Nephron progenitor cell (in vitro differentiated cells): ENCODE measurements at regions not wholly inside any gene's neighbourhood (a gene's known extent, or its start where the extent isn't known, plus 50 kb on each side); places are given as distances from the start of the nearest gene placed in this dataset.

Experiments used
- DNase-seq: peaks from one replicate; pipeline ENCODE4 v3.0.0; 2021
- H3K27ac Mint-ChIP-seq: 2 replicates; pipeline ENCODE4 v1.8.0; 2021; ENCODE audit warnings: mild to moderate bottlenecking, moderate library complexity, mixed read lengths
- H3K27me3 Mint-ChIP-seq: 2 replicates; pipeline ENCODE4 v1.8.0; 2021; ENCODE audit warnings: mild to moderate bottlenecking, low read depth, mixed read lengths; ENCODE audit not compliant: poor library complexity
- H3K36me3 Mint-ChIP-seq: 2 replicates; pipeline ENCODE4 v1.8.0; 2021; ENCODE audit warnings: low read depth, mixed read lengths
- H3K4me1 Mint-ChIP-seq: 2 replicates; pipeline ENCODE4 v1.8.0; 2021; ENCODE audit warnings: mixed read lengths
- H3K4me3 Mint-ChIP-seq: 2 replicates; pipeline ENCODE4 v1.8.0; 2021; ENCODE audit warnings: mild to moderate bottlenecking, moderate library complexity, mixed read lengths
- H3K9me3 Mint-ChIP-seq: 2 replicates; pipeline ENCODE4 v1.8.0; 2021; ENCODE audit warnings: mild to moderate bottlenecking, moderate library complexity, mixed read lengths
- TF ChIP-seq, protein P1 (sequence below): fragments of 200-600 bp; sonication (generic); IDR thresholded peaks from 2 replicates; pipeline ENCODE4 v1.5.0; 2021; ENCODE audit warnings: antibody characterized with exemption

DNA sequence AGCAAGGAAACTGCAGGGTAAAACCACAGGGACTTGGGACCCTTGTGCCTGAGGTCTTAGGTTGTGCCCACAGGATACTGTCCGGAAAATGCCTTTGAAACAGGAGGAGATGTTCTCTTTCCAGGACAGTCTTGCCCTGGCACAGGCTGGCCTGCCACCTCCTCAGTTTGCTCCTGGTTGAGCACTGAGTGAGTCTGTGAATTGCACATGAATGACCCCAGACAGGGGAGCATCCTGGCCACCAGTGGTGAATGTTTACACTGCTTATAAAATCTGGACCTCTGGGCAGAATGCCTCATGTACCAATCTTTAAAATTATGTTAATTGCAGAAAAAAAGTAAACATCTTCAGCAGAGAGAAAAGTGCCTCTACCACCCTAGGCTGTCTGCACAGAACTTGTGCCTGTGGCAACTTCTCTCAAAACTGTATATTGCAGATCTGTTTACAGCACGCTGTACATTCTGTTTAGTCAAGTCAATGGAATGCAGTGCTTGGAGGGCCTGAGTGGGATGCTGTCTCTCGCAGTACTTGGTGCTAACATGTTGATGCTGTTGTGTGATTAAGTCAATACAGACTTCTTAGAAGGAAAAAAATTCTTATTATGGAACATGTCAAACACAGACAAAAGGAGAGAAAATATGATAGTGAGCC, 242.1 kb downstream of the SOD2 start:
- H3K27me3 Mint-ChIP-seq = peaks cover 15% of the 10 kb centered on the region
- H3K27ac Mint-ChIP-seq = no peak overlapping the region
- TF ChIP-seq, protein P1, sequence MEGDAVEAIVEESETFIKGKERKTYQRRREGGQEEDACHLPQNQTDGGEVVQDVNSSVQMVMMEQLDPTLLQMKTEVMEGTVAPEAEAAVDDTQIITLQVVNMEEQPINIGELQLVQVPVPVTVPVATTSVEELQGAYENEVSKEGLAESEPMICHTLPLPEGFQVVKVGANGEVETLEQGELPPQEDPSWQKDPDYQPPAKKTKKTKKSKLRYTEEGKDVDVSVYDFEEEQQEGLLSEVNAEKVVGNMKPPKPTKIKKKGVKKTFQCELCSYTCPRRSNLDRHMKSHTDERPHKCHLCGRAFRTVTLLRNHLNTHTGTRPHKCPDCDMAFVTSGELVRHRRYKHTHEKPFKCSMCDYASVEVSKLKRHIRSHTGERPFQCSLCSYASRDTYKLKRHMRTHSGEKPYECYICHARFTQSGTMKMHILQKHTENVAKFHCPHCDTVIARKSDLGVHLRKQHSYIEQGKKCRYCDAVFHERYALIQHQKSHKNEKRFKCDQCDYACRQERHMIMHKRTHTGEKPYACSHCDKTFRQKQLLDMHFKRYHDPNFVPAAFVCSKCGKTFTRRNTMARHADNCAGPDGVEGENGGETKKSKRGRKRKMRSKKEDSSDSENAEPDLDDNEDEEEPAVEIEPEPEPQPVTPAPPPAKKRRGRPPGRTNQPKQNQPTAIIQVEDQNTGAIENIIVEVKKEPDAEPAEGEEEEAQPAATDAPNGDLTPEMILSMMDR = no peak
- H3K36me3 Mint-ChIP-seq = no peaks in the 10 kb centered on the region
- no peak for DNase-seq
- no peak overlapping the region for H3K4me3 Mint-ChIP-seq
- peaks cover 51% of the 10 kb centered on the region for H3K9me3 Mint-ChIP-seq
- H3K4me1 Mint-ChIP-seq = no peaks in the 10 kb centered on the region

DNA sequence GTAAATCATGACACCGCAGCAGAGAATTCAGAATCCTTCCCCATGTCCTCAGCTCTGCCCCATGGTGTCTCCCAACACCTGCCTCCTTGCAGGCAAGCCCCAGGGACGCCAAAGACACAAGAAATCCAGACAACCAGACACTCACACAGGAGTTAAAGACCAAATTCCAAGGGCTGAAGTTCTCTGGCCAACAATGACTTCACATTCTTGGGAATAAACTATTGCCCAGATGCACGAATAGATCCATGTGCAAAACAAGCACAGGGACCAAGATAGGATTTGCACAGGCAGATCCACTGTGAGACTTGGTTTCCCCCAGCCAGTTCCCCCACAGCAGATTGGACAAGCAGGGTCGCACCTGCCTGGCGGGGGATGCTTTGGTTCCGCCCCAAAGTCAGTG, 246.7 kb downstream of the SOD2 start:
- TF ChIP-seq, protein P1 = no peak

DNA sequence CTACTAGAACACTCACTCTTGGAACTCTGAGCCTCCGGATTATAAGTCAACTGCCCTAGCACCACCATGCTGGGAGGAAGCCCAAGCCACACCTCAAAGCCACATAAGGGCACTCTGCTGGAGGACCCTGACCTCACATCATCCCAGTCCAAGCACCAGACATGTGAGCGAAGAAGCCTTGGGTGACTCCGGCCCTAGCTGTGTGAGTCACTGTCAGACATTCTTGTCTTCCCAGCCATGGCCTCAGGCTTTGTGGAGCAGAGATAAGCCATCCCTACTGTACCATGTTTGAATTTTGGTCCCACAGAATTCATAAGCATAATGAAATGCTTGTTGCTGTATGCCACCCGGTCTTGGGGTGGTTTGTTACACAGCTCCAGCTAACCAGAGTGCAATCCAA, 247.7 kb downstream of the SOD2 start:
- Mint-ChIP-seq H3K27ac (no peak overlapping the region), H3K9me3 (peaks cover 53% of the 10 kb centered on the region), H3K27me3 (peaks cover 5% of the 10 kb centered on the region), H3K4me1 (no peaks in the 10 kb centered on the region), H3K4me3 (no peak overlapping the region), H3K36me3 (no peaks in the 10 kb centered on the region)
- TF ChIP-seq, protein P1 = no peak
- DNase-seq = no peak

More for the DNA sequence above, 246.7 kb downstream of the SOD2 start:
- Mint-ChIP-seq H3K36me3 (no peaks in the 10 kb centered on the region), H3K4me1 (no peaks in the 10 kb centered on the region), H3K4me3 (no peak overlapping the region), H3K27me3 (peaks cover 9% of the 10 kb centered on the region), H3K9me3 (peaks cover 49% of the 10 kb centered on the region), H3K27ac (no peak overlapping the region)
- no peak for DNase-seq

DNA sequence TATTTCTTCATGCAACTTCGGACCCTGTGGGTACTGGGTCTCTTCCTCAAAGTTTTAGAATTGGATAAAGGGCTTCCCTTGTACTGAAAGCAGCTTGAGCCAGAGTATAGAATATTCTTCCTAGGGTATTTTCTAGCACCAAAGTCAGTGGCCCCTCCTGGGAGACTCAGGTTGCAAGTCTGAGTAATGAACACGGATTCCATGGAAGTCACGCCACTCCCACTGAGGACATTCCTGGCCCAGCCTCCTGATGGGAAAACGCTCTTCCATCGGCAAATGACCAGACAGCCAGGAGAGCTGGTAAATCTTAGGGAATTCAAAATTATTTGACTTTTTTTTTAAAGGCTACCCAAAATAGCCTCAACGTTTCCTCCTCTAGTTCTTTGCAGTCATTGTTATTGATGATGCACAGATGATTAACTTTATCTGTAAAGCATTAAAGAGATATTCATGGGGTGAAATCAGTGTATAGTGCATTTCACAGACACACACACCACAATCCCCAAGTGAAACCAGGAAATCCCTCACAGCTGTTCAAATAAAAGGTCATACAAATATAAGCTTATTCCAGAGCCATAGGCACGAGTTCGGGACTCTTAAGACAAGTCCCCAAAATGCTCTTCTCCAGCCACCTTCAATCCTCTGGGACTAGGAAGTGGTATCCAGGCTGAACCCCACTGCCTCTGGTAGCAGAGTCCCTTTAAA, 248.8 kb downstream of the SOD2 start:
- H3K27me3 Mint-ChIP-seq = peaks cover 5% of the 10 kb centered on the region
- H3K9me3 Mint-ChIP-seq = peaks cover 60% of the 10 kb centered on the region
- no peak overlapping the region for H3K4me3 Mint-ChIP-seq
- no peaks in the 10 kb centered on the region for H3K36me3 Mint-ChIP-seq
- DNase-seq = no peak
- no peaks in the 10 kb centered on the region for H3K4me1 Mint-ChIP-seq
- TF ChIP-seq, protein P1 = no peak
- no peak overlapping the region for H3K27ac Mint-ChIP-seq

DNA sequence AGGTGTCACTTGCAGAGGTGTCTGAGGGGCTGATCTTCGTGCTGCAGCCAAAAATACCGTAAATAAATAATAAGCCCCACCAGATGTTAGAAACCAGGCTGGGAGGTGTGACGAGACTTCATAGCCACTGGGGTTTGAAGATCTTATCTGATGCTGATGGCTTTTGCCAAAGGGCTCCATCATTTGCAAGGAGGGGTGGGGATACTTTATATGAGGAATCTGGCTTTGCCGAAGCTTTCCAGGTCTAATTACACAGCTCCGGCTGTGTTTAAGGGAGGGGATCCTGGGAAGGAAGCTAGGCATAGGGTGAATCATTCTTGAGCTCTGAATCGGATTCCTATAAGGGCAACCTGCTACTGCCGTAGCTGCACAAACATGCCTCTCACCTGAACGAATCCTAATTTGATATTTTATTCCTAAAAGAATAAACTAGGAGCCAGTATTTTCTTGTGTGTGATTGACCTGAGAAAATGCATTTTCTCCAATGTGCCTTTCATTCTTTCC, 249.6 kb downstream of the SOD2 start:
- no peak overlapping the region for H3K4me3 Mint-ChIP-seq
- DNase-seq = no peak
- no peak overlapping the region for H3K27ac Mint-ChIP-seq
- H3K36me3 Mint-ChIP-seq = no peaks in the 10 kb centered on the region
- TF ChIP-seq, protein P1 = no peak
- H3K4me1 Mint-ChIP-seq = no peaks in the 10 kb centered on the region
- peaks cover 63% of the 10 kb centered on the region for H3K9me3 Mint-ChIP-seq
- peaks cover 11% of the 10 kb centered on the region for H3K27me3 Mint-ChIP-seq

DNA sequence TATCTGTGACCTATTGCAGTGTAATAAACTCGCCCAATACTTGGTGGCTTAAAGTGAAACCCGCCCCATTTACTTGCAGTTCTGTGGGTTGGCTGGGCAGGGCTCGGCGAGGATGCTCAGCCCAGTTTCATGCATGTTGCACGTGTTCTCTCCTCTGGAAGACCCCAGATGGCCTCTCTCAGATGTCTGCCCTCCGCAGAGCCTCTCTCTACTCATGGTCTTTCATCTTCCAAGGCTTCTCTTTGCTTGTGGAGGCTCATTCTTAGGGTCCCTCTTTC, 251.4 kb downstream of the SOD2 start:
- Mint-ChIP-seq H3K4me3 (no peak overlapping the region), H3K4me1 (no peaks in the 10 kb centered on the region), H3K9me3 (peaks cover 60% of the 10 kb centered on the region), H3K36me3 (no peaks in the 10 kb centered on the region), H3K27me3 (peaks cover 11% of the 10 kb centered on the region), H3K27ac (no peak overlapping the region)
- TF ChIP-seq, protein P1 = no peak
- DNase-seq = no peak
